ENCODE measurements at regions not wholly inside any gene's neighbourhood (a gene's known extent, or its start where the extent isn't known, plus 50 kb on each side); places are given as distances from the start of the nearest gene placed in this dataset.

GRCh38 chr1:200319148-200319547 lies 90.7 kb downstream of the ZNF281 start:
- TF ChIP-seq CTCF (IDR thresholded peaks at IDR 0.05) = no peak
- TF ChIP-seq POLR2A (IDR thresholded peaks at IDR 0.05) = no peak

GRCh38 chr1:200317236-200317635 lies 92.6 kb downstream of the ZNF281 start:
- TF ChIP-seq POLR2A (IDR thresholded peaks at IDR 0.05) (no peak), CTCF (IDR thresholded peaks at IDR 0.05) (no peak)
- no peak for ATAC-seq
- H3K4me1 ChIP-seq = peaks cover 0 to 21% (median 2%) of the 10 kb centered on the region in 4 donors
- H3K4me3 ChIP-seq = no peak overlapping the region
- no peak for DNase-seq
- no peaks in the 10 kb centered on the region for H3K9me3 ChIP-seq
- H3K27ac ChIP-seq = no peak overlapping the region
- WGBS (ENCODE audit: insufficient coverage, low coverage, low lambda C conversion rate, missing lambda C conversion rate) = 96% methylated on average over 2 of the region's 2 CpGs
- H3K27me3 ChIP-seq = no peaks in the 10 kb centered on the region
- intact Hi-C loops (cut with DNase I) = no loop called here
- no peaks in the 10 kb centered on the region for H3K36me3 ChIP-seq

More at GRCh38 chr1:200319148-200319547, 90.7 kb downstream of the ZNF281 start:
- DNase-seq (no peak), ATAC-seq (no peak)
- H3K4me3 ChIP-seq = no peak overlapping the region
- H3K36me3 ChIP-seq = no peaks in the 10 kb centered on the region
- WGBS (ENCODE audit: insufficient coverage, low coverage, low lambda C conversion rate, missing lambda C conversion rate) = 100% methylated on average over 1 of the region's 1 CpG
- peaks cover 0 to 15% (median 2%) of the 10 kb centered on the region in 4 donors for H3K4me1 ChIP-seq
- H3K27me3 ChIP-seq = no peaks in the 10 kb centered on the region
- H3K9me3 ChIP-seq = no peaks in the 10 kb centered on the region
- intact Hi-C loops (cut with DNase I) = no loop called here
- no peak overlapping the region for H3K27ac ChIP-seq

- H3K4me3 ChIP-seq = peak overlapping the region in 1 of 3 donors; percentile 16
- no peaks in the 10 kb centered on the region for H3K27me3 ChIP-seq
- H3K27ac ChIP-seq = peak overlapping the region; percentile 24 to 67 (median 65)
- no peaks in the 10 kb centered on the region for H3K36me3 ChIP-seq
- H3K9me3 ChIP-seq = no peaks in the 10 kb centered on the region
- TF ChIP-seq POLR2A (IDR thresholded peaks at IDR 0.05) = no peak
- no peak for TF ChIP-seq CTCF (IDR thresholded peaks at IDR 0.05)
- DNase-seq (no peak), ATAC-seq (peak; percentile 48 to 67 (median 54))
- WGBS (ENCODE audit: insufficient coverage, low coverage, low lambda C conversion rate, missing lambda C conversion rate) = 12% methylated on average over 7 of the region's 7 CpGs
- intact Hi-C loops (cut with DNase I) = no loop called here
- peaks cover 0 to 21% (median 2%) of the 10 kb centered on the region in 4 donors for H3K4me1 ChIP-seq
These were observed 93.6 kb downstream of the ZNF281 start for GRCh38 chr1:200316148-200316803.

- ATAC-seq = peak; percentile 78 to 87 (median 84)
- DNase-seq = peak in 1 of 3 donors; percentile 63
These were observed 95.6 kb downstream of the ZNF281 start for GRCh38 chr1:200314085-200314750.

More at GRCh38 chr1:200314085-200314750, 95.6 kb downstream of the ZNF281 start:
- Histone ChIP-seq H3K4me1 (peaks cover 0 to 21% (median 2%) of the 10 kb centered on the region in 4 donors), H3K9me3 (no peaks in the 10 kb centered on the region), H3K36me3 (no peaks in the 10 kb centered on the region), H3K27me3 (no peaks in the 10 kb centered on the region), H3K27ac (peak overlapping the region; percentile 19 to 67 (median 65)), H3K4me3 (peak overlapping the region in 1 of 3 donors; percentile 17)
- WGBS (ENCODE audit: insufficient coverage, low coverage, low lambda C conversion rate, missing lambda C conversion rate) = 40% methylated on average over 5 of the region's 5 CpGs
- TF ChIP-seq POLR2A (IDR thresholded peaks at IDR 0.05) (no peak), CTCF (IDR thresholded peaks at IDR 0.05) (no peak)
- intact Hi-C loops (cut with DNase I) = no loop called here

All from right lobe of liver (tissue), 6 donors.